NCI-H1436 (cell line): ENCODE measurements at regions not wholly inside any gene's neighbourhood (a gene's known extent, or its start where the extent isn't known, plus 50 kb on each side); places are given as distances from the start of the nearest gene placed in this dataset.

ENCODE experiments used
- DNase-seq: peaks from one replicate; lab custom pipeline; 2025; lab: John Stamatoyannopoulos, UW

- DNase-seq = no peak
Measured at GRCh38 chr16:64648282-64648681, 473.6 kb downstream of the CDH11 start.

GRCh38 chr16:64641343-64641742, 480.5 kb downstream of the CDH11 start:
- no peak for DNase-seq

- no peak for DNase-seq
Measured at GRCh38 chr16:64638766-64639165, 483.1 kb downstream of the CDH11 start.

GRCh38 chr16:64629622-64630021, 492.2 kb downstream of the CDH11 start:
- DNase-seq = no peak

GRCh38 chr16:64627781-64628180, 494.1 kb downstream of the CDH11 start:
- no peak for DNase-seq

GRCh38 chr16:64627288-64627687, 494.6 kb downstream of the CDH11 start:
- DNase-seq = no peak

- no peak for DNase-seq
Measured at GRCh38 chr16:64626776-64627175, 495.1 kb downstream of the CDH11 start.

GRCh38 chr16:64621616-64622015, 500.2 kb downstream of the CDH11 start:
- no peak for DNase-seq

GRCh38 chr16:64617836-64618476, 503.9 kb downstream of the CDH11 start:
- no peak for DNase-seq

- DNase-seq = no peak
Measured at GRCh38 chr16:64615630-64616280, 506.1 kb downstream of the CDH11 start.

- DNase-seq = no peak
Measured at GRCh38 chr16:64596196-64596595, 525.7 kb downstream of the CDH11 start.

- no peak for DNase-seq
Measured at GRCh38 chr16:64590513-64590912, 531.4 kb downstream of the CDH11 start.

- DNase-seq = no peak
Measured at GRCh38 chr16:64589836-64590235, 532.0 kb downstream of the CDH11 start.

GRCh38 chr16:64586781-64587180, 535.1 kb downstream of the CDH11 start:
- DNase-seq = no peak

- DNase-seq = no peak
Measured at GRCh38 chr16:64585367-64585766, 536.5 kb downstream of the CDH11 start.

- DNase-seq = no peak
Measured at GRCh38 chr16:64580558-64580957, 541.3 kb downstream of the CDH11 start.

- no peak for DNase-seq
Measured at GRCh38 chr16:64579712-64580111, 542.2 kb downstream of the CDH11 start.

GRCh38 chr16:64545768-64546167, 576.1 kb downstream of the CDH11 start:
- no peak for DNase-seq

- DNase-seq = no peak
Measured at GRCh38 chr16:64544859-64545258, 577.0 kb downstream of the CDH11 start.

- DNase-seq = no peak
Measured at GRCh38 chr16:64543441-64543840, 578.4 kb downstream of the CDH11 start.

GRCh38 chr16:64543031-64543430, 578.8 kb downstream of the CDH11 start:
- DNase-seq = no peak

- DNase-seq = no peak
Measured at GRCh38 chr16:64542152-64542551, 579.7 kb downstream of the CDH11 start.

- no peak for DNase-seq
Measured at GRCh38 chr16:64541621-64542020, 580.2 kb downstream of the CDH11 start.

- DNase-seq = no peak
Measured at GRCh38 chr16:64540434-64540833, 581.4 kb downstream of the CDH11 start.
